Heart right ventricle (tissue), 16 donors: ENCODE measurements at regions not wholly inside any gene's neighbourhood (a gene's known extent, or its start where the extent isn't known, plus 50 kb on each side); places are given as distances from the start of the nearest gene placed in this dataset.

Source experiments
- ATAC-seq, 8 donors: fragments of 200-7000 bp; cut with Tn5 transposase; one replicate each; pipeline ENCODE4 v1.9.1; 2020; ENCODE audit warnings: mild to moderate bottlenecking in 8 of 8, moderate library complexity in 8 of 8, moderate number of reproducible peaks in 1 of 8
- DNase-seq, 2 donors: peaks; one replicate each; pipeline ENCODE4 v3.0.0-alpha.2; 2020
- H3K27ac ChIP-seq, 10 donors: fragments of 200-600 bp; sonication (generic) in 2 of 10; one replicate each; pipeline versions ENCODE4 v1.5.0 to v1.8.0; 2020 to 2022; ENCODE audit warnings: mild to moderate bottlenecking in 3 of 10
- H3K27me3 ChIP-seq, 7 donors: fragments of 200-600 bp; one replicate each; pipeline ENCODE4 v1.8.0; 2021 to 2022; ENCODE audit warnings: mild to moderate bottlenecking in 2 of 7
- H3K36me3 ChIP-seq, 9 donors: fragments of 200-600 bp; sonication (generic) in 1 of 9; one replicate each; pipeline versions ENCODE4 v1.5.0 to v1.8.0; 2020 to 2022; ENCODE audit warnings: mild to moderate bottlenecking in 2 of 9
- H3K4me1 ChIP-seq, 9 donors: fragments of 200-600 bp; sonication (generic) in 1 of 9; one replicate each; pipeline versions ENCODE4 v1.5.0 to v1.8.0; 2020 to 2022; ENCODE audit warnings: mild to moderate bottlenecking in 4 of 9
- H3K4me3 ChIP-seq, 10 donors: fragments of 200-600 bp; sonication (generic) in 2 of 10; one replicate each; pipeline versions ENCODE4 v1.5.0 to v1.8.0; 2020 to 2022; ENCODE audit warnings: mild to moderate bottlenecking in 7 of 10, moderate library complexity in 2 of 10
- H3K9me3 ChIP-seq, 11 donors: fragments of 200-600 bp in 10 of 11; sonication (generic) in 2 of 11; one replicate each; pipeline versions ENCODE4 v1.5.0 to v1.8.0; 2013 to 2022; ENCODE audit warnings: mild to moderate bottlenecking in 2 of 11, control low read depth in 1 of 11, moderate library complexity in 1 of 11
- WGBS, 2 donors: extraction: QIAGEN DNeasy Blood & Tissue Kit; methylation state at CpG; one replicate each; pipeline ENCODE4 v1.1.7; 2013; ENCODE audit warnings: inconsistent platforms in 1 of 2; 5-methylcytosine and 5-hydroxymethylcytosine counted together
- intact Hi-C, 10 donors: fragments of 100-400 bp; cut with DNase I; formaldehyde crosslinking; loops; one replicate each; pipeline versions ENCODE4 v1.11.1 to v1.14.2; 2022
- TF ChIP-seq, protein P1 (sequence below), 9 donors: fragments of 200-600 bp; sonication (generic) in 2 of 9; IDR thresholded peaks; one replicate each; pipeline versions ENCODE4 v1.5.0 to v1.8.0; 2021 to 2022; ENCODE audit warnings: antibody characterized with exemption in 9 of 9, mild to moderate bottlenecking in 5 of 9, moderate library complexity in 1 of 9
- donor health status: Arrhythmogenic right ventricular cardiomyopathy.
- donor health status: ischemic (EF 13 %, LVEDD 7.1; RV severe dilation, severe dysfunction).
- donor health status: healthy with polysubstance abuse.
- donor health status: DM: no; HTN: yes; CAD: no.
- donor health status: DM: no; HTN: no; CAD: no.
- donor health status: ischemic (EF 25% LVEDD 6.9; RV normal size, moderate dysfunction).
- donor health status: ischemic (EF 25% LVEDD 5.7; RV mildly dilated, moderate dysfunction).
- donor health status: healthy.
- donor health status: DM: yes; HTN: yes; CAD: no.
- donor health status: Ischemic cardiomyopathy.
- donor health status: ischemic (EF 35%, LVEDD 5.7; RV mildly dilated, moderate dysfunction).
- donor health status: nonischemic (EF 11% LVEDD 7.7; RV severe dilation, severe dysfunction).
- donor health status: DM: yes; HTN: yes; CAD: no.
- donor health status: PGD.
- donor health status: ischemic (EF 29% LVEDD 5.4; RV normal size, mild dysfunction).
- donor health status: nonischemic (EF 23%, LVEDD 6.1; RV moderate dilation, normal function).

DNA sequence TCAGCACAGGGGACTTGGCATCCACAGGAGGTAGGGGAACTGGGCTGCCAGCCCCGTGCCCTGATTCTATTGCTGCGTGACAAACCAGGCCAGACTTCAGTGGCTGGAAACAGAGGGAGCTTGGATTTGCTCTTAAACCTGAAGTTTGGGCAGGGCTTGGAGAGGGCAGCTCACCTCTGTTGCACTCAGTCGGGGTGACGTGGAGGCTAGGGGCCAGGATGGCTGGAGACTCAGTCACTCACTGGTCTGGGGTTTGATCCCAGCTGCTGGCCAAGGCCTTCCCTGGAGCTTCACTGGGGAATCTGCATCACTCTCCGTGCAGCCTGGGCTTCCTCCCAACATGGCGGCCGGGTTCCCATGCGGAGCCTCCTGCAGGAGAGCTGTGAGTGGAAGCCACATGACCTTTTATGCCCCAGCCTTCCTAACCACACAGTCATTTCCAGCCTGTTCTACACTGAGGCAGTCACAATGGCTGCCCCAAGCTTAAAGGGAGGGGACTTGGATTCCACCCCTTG is 175.2 kb upstream of the HDAC4 start:
- DNase-seq (no peak), ATAC-seq (no peak)
- no peaks in the 10 kb centered on the region for H3K36me3 ChIP-seq
- WGBS, 2 donors = 91 to 95% methylated on average over 8 of the region's 8 CpGs
- H3K4me3 ChIP-seq = no peak overlapping the region
- H3K27me3 ChIP-seq = peaks cover 0 to 59% (median 35%) of the 10 kb centered on the region in 7 donors
- peaks cover 0 to 7% (median 0%) of the 10 kb centered on the region in 11 donors for H3K9me3 ChIP-seq
- no peak overlapping the region for H3K27ac ChIP-seq
- H3K4me1 ChIP-seq = no peaks in the 10 kb centered on the region
- intact Hi-C loops = no loop called here
- TF ChIP-seq, protein P1, sequence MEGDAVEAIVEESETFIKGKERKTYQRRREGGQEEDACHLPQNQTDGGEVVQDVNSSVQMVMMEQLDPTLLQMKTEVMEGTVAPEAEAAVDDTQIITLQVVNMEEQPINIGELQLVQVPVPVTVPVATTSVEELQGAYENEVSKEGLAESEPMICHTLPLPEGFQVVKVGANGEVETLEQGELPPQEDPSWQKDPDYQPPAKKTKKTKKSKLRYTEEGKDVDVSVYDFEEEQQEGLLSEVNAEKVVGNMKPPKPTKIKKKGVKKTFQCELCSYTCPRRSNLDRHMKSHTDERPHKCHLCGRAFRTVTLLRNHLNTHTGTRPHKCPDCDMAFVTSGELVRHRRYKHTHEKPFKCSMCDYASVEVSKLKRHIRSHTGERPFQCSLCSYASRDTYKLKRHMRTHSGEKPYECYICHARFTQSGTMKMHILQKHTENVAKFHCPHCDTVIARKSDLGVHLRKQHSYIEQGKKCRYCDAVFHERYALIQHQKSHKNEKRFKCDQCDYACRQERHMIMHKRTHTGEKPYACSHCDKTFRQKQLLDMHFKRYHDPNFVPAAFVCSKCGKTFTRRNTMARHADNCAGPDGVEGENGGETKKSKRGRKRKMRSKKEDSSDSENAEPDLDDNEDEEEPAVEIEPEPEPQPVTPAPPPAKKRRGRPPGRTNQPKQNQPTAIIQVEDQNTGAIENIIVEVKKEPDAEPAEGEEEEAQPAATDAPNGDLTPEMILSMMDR (IDR thresholded peaks at IDR 0.05) = no peak

DNA sequence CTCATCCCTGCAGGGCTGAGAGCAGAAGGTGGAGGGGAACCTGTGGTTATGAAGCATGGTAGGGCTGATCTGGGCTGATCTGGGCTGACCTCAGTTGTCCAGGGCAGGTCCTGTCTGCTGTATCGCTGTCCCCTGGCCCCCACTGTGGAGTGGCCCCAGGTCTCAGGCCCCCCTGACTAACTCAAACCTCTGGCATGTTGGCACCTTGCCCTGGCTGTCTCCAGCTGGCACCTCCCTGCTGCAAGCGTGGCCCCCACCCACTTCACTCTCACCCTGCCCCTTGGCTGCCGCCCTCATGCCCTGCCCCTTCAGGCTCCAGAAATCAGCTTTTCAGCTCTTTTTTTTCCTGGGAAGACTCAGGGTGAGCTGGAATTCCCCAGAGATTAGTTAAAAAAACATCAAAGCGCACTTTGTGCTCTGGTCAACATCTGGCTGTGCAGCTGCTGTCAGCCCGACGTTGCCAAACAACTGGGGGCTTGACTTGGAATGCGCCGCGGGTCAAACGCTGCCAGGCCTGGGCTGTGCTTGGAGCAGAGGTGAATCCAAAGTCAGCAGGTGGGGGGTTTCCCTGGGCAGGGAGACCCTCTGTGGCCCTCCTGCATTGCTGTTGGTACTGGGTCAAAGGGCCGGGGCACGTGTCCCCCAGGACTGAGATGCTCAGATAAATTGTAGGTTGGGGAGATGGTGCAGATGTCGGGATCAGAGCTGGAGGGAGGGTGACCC is 173.8 kb upstream of the HDAC4 start:
- 38 to 40% methylated on average over 13 of the region's 13 CpGs for WGBS, 2 donors
- no peaks in the 10 kb centered on the region for H3K4me1 ChIP-seq
- ATAC-seq (no peak), DNase-seq (no peak)
- H3K27me3 ChIP-seq = peaks cover 5 to 72% (median 44%) of the 10 kb centered on the region in 7 donors
- peaks cover 0 to 7% (median 0%) of the 10 kb centered on the region in 11 donors for H3K9me3 ChIP-seq
- no peaks in the 10 kb centered on the region for H3K36me3 ChIP-seq
- TF ChIP-seq, protein P1 (IDR thresholded peaks at IDR 0.05) = no peak
- no peak overlapping the region for H3K27ac ChIP-seq
- intact Hi-C loops = no loop called here
- no peak overlapping the region for H3K4me3 ChIP-seq

DNA sequence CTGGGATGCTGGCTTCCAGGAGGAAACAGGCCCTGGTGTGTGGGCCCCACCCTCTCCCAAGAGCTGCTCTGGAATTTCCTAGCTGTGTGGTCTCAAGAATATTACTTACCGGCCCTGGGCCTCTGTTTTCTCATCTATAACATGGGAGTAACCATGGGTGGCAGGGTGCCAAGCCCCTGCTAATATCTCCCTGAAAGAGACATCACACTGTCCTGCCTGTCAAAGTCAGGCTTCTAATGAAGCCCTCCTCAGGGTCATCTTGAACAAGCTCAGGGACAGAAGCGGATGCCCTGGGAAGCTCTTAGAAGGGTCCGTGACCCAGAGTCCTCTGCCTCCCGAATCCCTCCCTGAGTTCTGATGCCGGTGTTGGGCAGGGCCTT is 173.2 kb upstream of the HDAC4 start:
- Histone ChIP-seq H3K9me3 (peaks cover 0 to 7% (median 0%) of the 10 kb centered on the region in 11 donors), H3K27me3 (peaks cover 7 to 77% (median 44%) of the 10 kb centered on the region in 7 donors), H3K27ac (no peak overlapping the region), H3K36me3 (no peaks in the 10 kb centered on the region), H3K4me3 (no peak overlapping the region), H3K4me1 (no peaks in the 10 kb centered on the region)
- WGBS, 2 donors = 74 to 76% methylated on average over 5 of the region's 5 CpGs
- ATAC-seq (no peak), DNase-seq (no peak)
- TF ChIP-seq, protein P1 (IDR thresholded peaks at IDR 0.05) = no peak
- intact Hi-C loops = no loop called here

DNA sequence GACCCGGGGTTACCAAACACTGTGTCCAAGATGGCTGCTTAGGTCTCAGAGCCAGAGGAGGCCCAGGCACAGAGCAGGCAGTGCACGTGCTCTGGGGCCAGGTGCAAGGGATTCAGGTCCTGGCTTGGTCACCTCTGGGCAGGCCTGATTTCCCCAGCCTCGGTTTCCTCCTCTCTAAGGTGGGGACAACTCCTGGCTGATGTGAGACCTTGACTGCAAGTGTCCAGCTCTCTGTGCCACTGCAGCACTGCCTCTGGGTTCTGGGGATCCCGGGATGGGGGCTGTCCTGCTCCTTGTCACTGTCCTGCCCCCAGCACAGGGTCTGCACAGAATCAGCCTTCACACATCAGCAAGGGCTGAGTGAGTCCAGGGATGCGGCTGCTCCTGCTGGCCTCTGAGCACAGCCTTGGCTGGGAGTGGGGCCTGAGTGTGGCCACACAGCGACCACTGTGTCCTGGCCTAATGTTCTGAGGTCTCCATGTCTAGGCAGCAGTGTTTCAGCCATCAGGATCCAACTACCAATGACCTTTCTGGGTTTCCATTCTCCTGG is 170.2 kb upstream of the HDAC4 start:
- peaks cover 7 to 72% (median 37%) of the 10 kb centered on the region in 7 donors for H3K27me3 ChIP-seq
- no peak overlapping the region for H3K27ac ChIP-seq
- DNase-seq (no peak), ATAC-seq (no peak)
- H3K9me3 ChIP-seq = peaks cover 0 to 4% (median 0%) of the 10 kb centered on the region in 11 donors
- H3K36me3 ChIP-seq = no peaks in the 10 kb centered on the region
- no peak overlapping the region for H3K4me3 ChIP-seq
- WGBS, 2 donors = 58 to 62% methylated on average over 6 of the region's 6 CpGs
- TF ChIP-seq, protein P1 (IDR thresholded peaks at IDR 0.05) = no peak
- intact Hi-C loops = no loop called here
- no peaks in the 10 kb centered on the region for H3K4me1 ChIP-seq
